PC-3 (cell line): ENCODE measurements at regions not wholly inside any gene's neighbourhood (a gene's known extent, or its start where the extent isn't known, plus 50 kb on each side); places are given as distances from the start of the nearest gene placed in this dataset.

Source experiments
- ATAC-seq: fragments of 200-7000 bp; cut with Tn5 transposase; 2 replicates; pipeline ENCODE4 v1.9.1; 2020; ENCODE audit warnings: mild to moderate bottlenecking, moderate library complexity
- BruUV-seq: library from RNA; stranded (reverse); fragments of 400-500 nt; replicated peaks from 2 replicates; lab custom pipeline; 2021; lab: Mats Ljungman, UMichigan
- CTCF ChIA-PET: fragments of 300-600 bp; sonication (Branson Sonifier 250); formaldehyde crosslinking; loops from one replicate; lab custom pipeline; 2022; ENCODE audit warnings: antibody characterized with exemption; lab: Charles Lee
- POLR2A ChIA-PET: fragments of 300-600 bp; sonication (Branson Sonifier 250); formaldehyde crosslinking; loops from one replicate; lab custom pipeline; 2022; ENCODE audit warnings: antibody characterized with exemption; ENCODE audit not compliant: unreplicated experiment; lab: Charles Lee
- DNase-seq: peaks from one replicate; pipeline ENCODE4 v3.0.0-alpha.2; 2015
- H2AFZ ChIP-seq: fragments of 300-600 bp; sonication (generic); 2 replicates; pipeline ENCODE4 v1.6.0; 2016; ENCODE audit warnings: antibody characterized with exemption, low read length
- H3F3A ChIP-seq: fragments of 300-600 bp; sonication (generic); one replicate; pipeline ENCODE4 v1.6.0; 2017; ENCODE audit warnings: antibody characterized with exemption, low read length, control low read depth, mild to moderate bottlenecking; ENCODE audit not compliant: unreplicated experiment
- H3K27ac ChIP-seq: fragments of 300-600 bp; sonication (generic); 2 replicates; pipeline ENCODE4 v1.5.1; 2016; ENCODE audit warnings: mild to moderate bottlenecking, low read length
- H3K27me3 ChIP-seq: fragments of 300-600 bp; sonication (generic); 2 replicates; pipeline ENCODE4 v1.6.1; 2016; ENCODE audit warnings: low read length, mixed read lengths
- H3K36me3 ChIP-seq: fragments of 300-600 bp; sonication (generic); 2 replicates; pipeline ENCODE4 v1.6.1; 2016; ENCODE audit warnings: low read depth, mixed run types, low read length, mixed read lengths
- H3K4me1 ChIP-seq: fragments of 300-600 bp; sonication (generic); 2 replicates; pipeline ENCODE4 v1.5.1; 2016; ENCODE audit warnings: low read length; ENCODE audit not compliant: insufficient read depth
- H3K4me2 ChIP-seq: fragments of 300-600 bp; sonication (generic); 2 replicates; pipeline ENCODE4 v1.6.0; 2016; ENCODE audit warnings: low read length
- H3K4me3 ChIP-seq: fragments of 300-600 bp; sonication (generic); 2 replicates; pipeline ENCODE4 v1.5.1; 2016; ENCODE audit warnings: mild to moderate bottlenecking, low read length, mixed read lengths
- H3K79me2 ChIP-seq: fragments of 300-600 bp; sonication (generic); 2 replicates; pipeline ENCODE4 v1.6.1; 2017; ENCODE audit warnings: low read length, mixed read lengths
- H3K9ac ChIP-seq: fragments of 300-600 bp; sonication (generic); 2 replicates; pipeline ENCODE4 v1.6.0; 2016; ENCODE audit warnings: mild to moderate bottlenecking, low read length
- H3K9me2 ChIP-seq: fragments of 300-600 bp; sonication (generic); replicated peaks from 2 replicates; pipeline ENCODE4 v1.6.1; 2016; ENCODE audit warnings: mixed run types, low read length, mixed read lengths
- H3K9me3 ChIP-seq: fragments of 300-600 bp; sonication (generic); 2 replicates; pipeline ENCODE4 v1.6.1; 2016; ENCODE audit warnings: low read length, mixed read lengths
- H4K20me1 ChIP-seq: fragments of 300-600 bp; sonication (generic); 2 replicates; pipeline ENCODE4 v1.6.1; 2016; ENCODE audit warnings: low read length, mixed read lengths
- EZH2 ChIP-seq: fragments of 300-600 bp; sonication (generic); IDR thresholded peaks from one replicate; pipeline ENCODE4 v1.6.1; 2017; ENCODE audit warnings: antibody characterized with exemption, mild to moderate bottlenecking, low read length; ENCODE audit not compliant: unreplicated experiment
- EZH2phosphoT487 ChIP-seq: fragments of 300-600 bp; sonication (generic); IDR thresholded peaks from 2 replicates; pipeline ENCODE4 v1.6.1; 2018; ENCODE audit warnings: mild to moderate bottlenecking, antibody characterized with exemption, low read length, borderline replicate concordance
- intact Hi-C: fragments of 100-400 bp; cut with micrococcal nuclease; formaldehyde crosslinking; loops from 2 replicates; pipeline ENCODE4 v1.9.0; 2023
- TF ChIP-seq, protein P1 (sequence below): fragments of 300-600 bp; sonication (generic); conservative IDR thresholded peaks from 2 replicates; pipeline ENCODE4 v1.5.1; 2017; ENCODE audit warnings: antibody characterized with exemption, low read depth, mild to moderate bottlenecking, low read length

GRCh38 chr18:77654302-77654701 is 404.7 kb downstream of the GALR1 start:
- CTCF ChIA-PET: no interaction called here
- POLR2A ChIA-PET: no interaction called here

DNA sequence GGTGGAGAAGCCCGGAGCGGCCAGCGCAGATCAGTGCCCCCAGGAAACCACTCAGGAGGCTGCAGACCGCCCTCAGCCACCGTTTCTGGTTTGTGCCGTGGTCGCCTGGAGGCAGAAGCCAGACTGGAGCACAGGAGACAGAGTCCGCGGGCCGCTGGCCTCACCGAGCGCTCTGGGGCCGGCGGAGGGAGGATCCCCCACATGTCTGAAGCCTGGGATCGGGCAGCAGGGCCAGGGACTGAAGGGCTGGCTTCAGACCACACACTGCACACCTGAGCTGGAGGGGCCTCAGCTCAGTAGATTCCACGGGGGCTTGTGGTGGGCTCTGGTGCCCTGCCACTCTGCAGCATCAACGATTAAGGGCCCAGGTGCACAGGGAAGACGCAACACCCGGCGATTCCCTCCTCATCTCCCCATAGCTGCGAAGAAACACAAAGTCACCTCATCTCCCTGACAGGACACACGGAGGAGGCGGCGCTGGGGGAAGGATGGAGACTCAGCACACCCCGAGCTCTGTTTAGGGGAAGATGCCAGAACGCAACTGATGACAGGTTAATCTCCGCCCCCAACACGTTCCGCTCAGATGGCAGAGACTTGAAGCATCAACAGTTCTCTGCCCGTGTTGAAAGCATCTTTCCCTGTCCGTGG is 408.1 kb downstream of the GALR1 start:
- ChIA-PET CTCF (no interaction called here), POLR2A (no interaction called here)
- Histone ChIP-seq H4K20me1 (no peaks in the 10 kb centered on the region), H3K4me1 (no peaks in the 10 kb centered on the region), H2AFZ (no peak overlapping the region), H3K4me2 (no peak overlapping the region), H3F3A (no peaks in the 10 kb centered on the region), H3K4me3 (no peak overlapping the region), H3K9me3 (no peaks in the 10 kb centered on the region), H3K9me2 (no peaks in the 10 kb centered on the region), H3K79me2 (no peaks in the 10 kb centered on the region), H3K27me3 (peaks cover 22% of the 10 kb centered on the region), H3K36me3 (no peaks in the 10 kb centered on the region), H3K9ac (no peak overlapping the region), H3K27ac (no peak overlapping the region)
- ATAC-seq (no peak), DNase-seq (no peak)
- no peak for TF ChIP-seq EZH2phosphoT487
- TF ChIP-seq EZH2: no peak
- TF ChIP-seq, protein P1, sequence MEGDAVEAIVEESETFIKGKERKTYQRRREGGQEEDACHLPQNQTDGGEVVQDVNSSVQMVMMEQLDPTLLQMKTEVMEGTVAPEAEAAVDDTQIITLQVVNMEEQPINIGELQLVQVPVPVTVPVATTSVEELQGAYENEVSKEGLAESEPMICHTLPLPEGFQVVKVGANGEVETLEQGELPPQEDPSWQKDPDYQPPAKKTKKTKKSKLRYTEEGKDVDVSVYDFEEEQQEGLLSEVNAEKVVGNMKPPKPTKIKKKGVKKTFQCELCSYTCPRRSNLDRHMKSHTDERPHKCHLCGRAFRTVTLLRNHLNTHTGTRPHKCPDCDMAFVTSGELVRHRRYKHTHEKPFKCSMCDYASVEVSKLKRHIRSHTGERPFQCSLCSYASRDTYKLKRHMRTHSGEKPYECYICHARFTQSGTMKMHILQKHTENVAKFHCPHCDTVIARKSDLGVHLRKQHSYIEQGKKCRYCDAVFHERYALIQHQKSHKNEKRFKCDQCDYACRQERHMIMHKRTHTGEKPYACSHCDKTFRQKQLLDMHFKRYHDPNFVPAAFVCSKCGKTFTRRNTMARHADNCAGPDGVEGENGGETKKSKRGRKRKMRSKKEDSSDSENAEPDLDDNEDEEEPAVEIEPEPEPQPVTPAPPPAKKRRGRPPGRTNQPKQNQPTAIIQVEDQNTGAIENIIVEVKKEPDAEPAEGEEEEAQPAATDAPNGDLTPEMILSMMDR: no peak
- BruUV-seq: no TSS peak
- intact Hi-C loops: no loop called here

More at GRCh38 chr18:77654302-77654701, 404.7 kb downstream of the GALR1 start:
- no peaks in the 10 kb centered on the region for H3F3A ChIP-seq
- H3K79me2 ChIP-seq: no peaks in the 10 kb centered on the region
- no peak overlapping the region for H3K4me2 ChIP-seq
- H2AFZ ChIP-seq: no peak overlapping the region
- H3K9me2 ChIP-seq: no peaks in the 10 kb centered on the region
- H3K27me3 ChIP-seq: peaks cover 26% of the 10 kb centered on the region
- no peak overlapping the region for H3K4me3 ChIP-seq
- H3K27ac ChIP-seq: no peak overlapping the region
- TF ChIP-seq EZH2phosphoT487 (no peak), EZH2 (no peak)
- TF ChIP-seq, protein P1: no peak
- H3K4me1 ChIP-seq: no peaks in the 10 kb centered on the region
- H3K9ac ChIP-seq: no peak overlapping the region
- no peaks in the 10 kb centered on the region for H3K9me3 ChIP-seq
- intact Hi-C loops: no loop called here
- DNase-seq (no peak), ATAC-seq (no peak)
- no peaks in the 10 kb centered on the region for H3K36me3 ChIP-seq
- no peaks in the 10 kb centered on the region for H4K20me1 ChIP-seq
- BruUV-seq: no TSS peak

GRCh38 chr18:77658299-77658662 is 408.6 kb downstream of the GALR1 start:
- Histone ChIP-seq H3K27ac (no peak overlapping the region), H3K27me3 (peaks cover 21% of the 10 kb centered on the region), H3K4me2 (no peak overlapping the region), H3K79me2 (no peaks in the 10 kb centered on the region), H4K20me1 (no peaks in the 10 kb centered on the region), H3K9me2 (no peaks in the 10 kb centered on the region), H3K4me1 (no peaks in the 10 kb centered on the region), H3F3A (no peaks in the 10 kb centered on the region), H3K36me3 (no peaks in the 10 kb centered on the region), H2AFZ (no peak overlapping the region), H3K9ac (no peak overlapping the region), H3K9me3 (no peaks in the 10 kb centered on the region), H3K4me3 (no peak overlapping the region)
- DNase-seq: no peak
- no peak for ATAC-seq
- CTCF ChIA-PET: no interaction called here
- POLR2A ChIA-PET: no interaction called here
- TF ChIP-seq EZH2 (no peak), EZH2phosphoT487 (no peak)
- TF ChIP-seq, protein P1: no peak
- no TSS peak for BruUV-seq
- intact Hi-C loops: no loop called here
